Vagina (tissue), 2 donors: ENCODE measurements at regions not wholly inside any gene's neighbourhood (a gene's known extent, or its start where the extent isn't known, plus 50 kb on each side); places are given as distances from the start of the nearest gene placed in this dataset.

Experiments used
- DNase-seq, 2 donors: peaks; one replicate each; pipeline ENCODE4 v3.0.0-alpha.2; 2017; ENCODE audit errors: extremely low spot score in 2 of 2
- H3K27ac ChIP-seq: fragments of 200-600 bp; sonication (generic); one replicate; pipeline ENCODE4 v1.5.1; 2019
- H3K27me3 ChIP-seq: fragments of 200-600 bp; sonication (generic); one replicate; pipeline ENCODE4 v1.5.1; 2019
- H3K36me3 ChIP-seq, 2 donors: fragments of 200-600 bp; sonication (generic); one replicate each; pipeline ENCODE4 v1.5.1; 2017 to 2019
- H3K4me1 ChIP-seq: fragments of 200-600 bp; sonication (generic); one replicate; pipeline ENCODE4 v1.5.1; 2019
- H3K4me3 ChIP-seq, 2 donors: fragments of 200-600 bp; sonication (generic); 1 replicate in 1 of 2; 2 replicates in 1 of 2; pipeline ENCODE4 v1.5.1; 2016 to 2019
- H3K9me3 ChIP-seq: fragments of 200-600 bp; sonication (generic); one replicate; pipeline ENCODE4 v1.5.1; 2019
- POLR2A ChIP-seq, 2 donors: fragments of 450-650 bp; IDR thresholded peaks; one replicate each; pipeline ENCODE4 v1.6.1; 2017; ENCODE audit warnings: antibody characterized with exemption in 2 of 2, mild to moderate bottlenecking in 2 of 2, moderate library complexity in 2 of 2
- POLR2AphosphoS5 ChIP-seq, 2 donors: sonication (generic); formaldehyde crosslinking; IDR thresholded peaks; one replicate each; pipeline ENCODE4 v1.9.0; 2017; ENCODE audit warnings: antibody characterized with exemption in 2 of 2, mild to moderate bottlenecking in 2 of 2, low read depth in 1 of 2; ENCODE audit not compliant: insufficient read depth in 1 of 2
- intact Hi-C: fragments of 100-400 bp; cut with DNase I; formaldehyde crosslinking; loops from one replicate; pipeline ENCODE4 v1.15.1; 2023
- TF ChIP-seq, protein P1 (sequence below), 3 experiments: fragments of 450-650 bp in 2 of 3; fragments of 200-600 bp in 1 of 3; sonication (generic) in 1 of 3; IDR thresholded peaks; one replicate each; pipeline ENCODE4 v1.5.1; 2017 to 2019; ENCODE audit warnings: antibody characterized with exemption in 3 of 3, mild to moderate bottlenecking in 2 of 3, moderate library complexity in 2 of 3

DNA sequence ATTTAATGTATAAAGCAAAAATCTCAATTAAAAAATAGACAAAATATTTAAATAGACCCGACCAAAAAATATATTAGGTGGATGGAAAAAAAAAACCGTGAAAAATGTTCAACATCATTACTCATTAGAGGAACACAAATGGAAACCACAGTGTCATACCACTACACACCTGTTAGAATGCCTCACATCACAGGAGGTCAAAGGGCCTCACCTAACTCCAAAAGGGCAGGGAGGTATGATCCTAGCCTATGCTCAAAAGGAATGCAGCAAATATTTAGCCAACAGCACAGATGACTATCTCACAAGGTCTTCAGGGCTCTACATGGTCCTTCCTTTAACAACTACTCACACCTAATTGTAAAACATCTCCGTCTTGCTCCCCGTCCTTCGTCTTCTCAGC is 185.5 kb upstream of the SETBP1 start:
- Histone ChIP-seq H3K36me3 (no peaks in the 10 kb centered on the region), H3K4me1 (no peaks in the 10 kb centered on the region), H3K9me3 (no peaks in the 10 kb centered on the region), H3K27ac (no peak overlapping the region), H3K4me3 (no peak overlapping the region), H3K27me3 (no peaks in the 10 kb centered on the region)
- intact Hi-C loops = no loop called here
- TF ChIP-seq POLR2AphosphoS5 (IDR thresholded peaks at IDR 0.05; ENCODE audit: insufficient read depth in 1 of 2, low read depth in 1 of 2) (no peak), POLR2A (IDR thresholded peaks at IDR 0.05) (no peak)
- TF ChIP-seq, protein P1, sequence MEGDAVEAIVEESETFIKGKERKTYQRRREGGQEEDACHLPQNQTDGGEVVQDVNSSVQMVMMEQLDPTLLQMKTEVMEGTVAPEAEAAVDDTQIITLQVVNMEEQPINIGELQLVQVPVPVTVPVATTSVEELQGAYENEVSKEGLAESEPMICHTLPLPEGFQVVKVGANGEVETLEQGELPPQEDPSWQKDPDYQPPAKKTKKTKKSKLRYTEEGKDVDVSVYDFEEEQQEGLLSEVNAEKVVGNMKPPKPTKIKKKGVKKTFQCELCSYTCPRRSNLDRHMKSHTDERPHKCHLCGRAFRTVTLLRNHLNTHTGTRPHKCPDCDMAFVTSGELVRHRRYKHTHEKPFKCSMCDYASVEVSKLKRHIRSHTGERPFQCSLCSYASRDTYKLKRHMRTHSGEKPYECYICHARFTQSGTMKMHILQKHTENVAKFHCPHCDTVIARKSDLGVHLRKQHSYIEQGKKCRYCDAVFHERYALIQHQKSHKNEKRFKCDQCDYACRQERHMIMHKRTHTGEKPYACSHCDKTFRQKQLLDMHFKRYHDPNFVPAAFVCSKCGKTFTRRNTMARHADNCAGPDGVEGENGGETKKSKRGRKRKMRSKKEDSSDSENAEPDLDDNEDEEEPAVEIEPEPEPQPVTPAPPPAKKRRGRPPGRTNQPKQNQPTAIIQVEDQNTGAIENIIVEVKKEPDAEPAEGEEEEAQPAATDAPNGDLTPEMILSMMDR (IDR thresholded peaks at IDR 0.05) = no peak
- DNase-seq = no peak

DNA sequence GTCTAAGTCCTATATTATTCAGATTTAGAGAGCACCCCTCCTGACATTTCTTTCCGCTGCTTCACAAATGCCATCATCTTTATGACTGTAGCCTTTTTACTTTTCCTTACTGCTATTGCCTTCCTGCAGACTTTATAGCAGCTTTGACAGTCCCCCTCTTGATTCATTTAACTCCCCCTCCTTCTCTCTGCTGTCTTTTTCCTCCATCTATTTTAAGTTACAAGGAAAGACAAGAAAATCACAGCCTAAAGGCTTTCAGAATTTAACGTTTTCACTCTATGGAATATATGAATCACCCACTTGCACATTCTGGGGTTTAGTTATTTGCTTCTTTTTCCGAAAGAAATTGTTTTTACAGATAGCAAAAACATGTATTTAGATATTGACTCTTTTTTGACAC is 183.4 kb upstream of the SETBP1 start:
- TF ChIP-seq, protein P1 (IDR thresholded peaks at IDR 0.05) = no peak
- no peak for TF ChIP-seq POLR2A (IDR thresholded peaks at IDR 0.05)
- no peak for TF ChIP-seq POLR2AphosphoS5 (IDR thresholded peaks at IDR 0.05; ENCODE audit: insufficient read depth in 1 of 2, low read depth in 1 of 2)
- H3K9me3 ChIP-seq = no peaks in the 10 kb centered on the region
- no peak overlapping the region for H3K27ac ChIP-seq
- H3K4me1 ChIP-seq = no peaks in the 10 kb centered on the region
- H3K4me3 ChIP-seq = no peak overlapping the region
- H3K27me3 ChIP-seq = no peaks in the 10 kb centered on the region
- no peaks in the 10 kb centered on the region for H3K36me3 ChIP-seq
- intact Hi-C loops = no loop called here
- DNase-seq = no peak

DNA sequence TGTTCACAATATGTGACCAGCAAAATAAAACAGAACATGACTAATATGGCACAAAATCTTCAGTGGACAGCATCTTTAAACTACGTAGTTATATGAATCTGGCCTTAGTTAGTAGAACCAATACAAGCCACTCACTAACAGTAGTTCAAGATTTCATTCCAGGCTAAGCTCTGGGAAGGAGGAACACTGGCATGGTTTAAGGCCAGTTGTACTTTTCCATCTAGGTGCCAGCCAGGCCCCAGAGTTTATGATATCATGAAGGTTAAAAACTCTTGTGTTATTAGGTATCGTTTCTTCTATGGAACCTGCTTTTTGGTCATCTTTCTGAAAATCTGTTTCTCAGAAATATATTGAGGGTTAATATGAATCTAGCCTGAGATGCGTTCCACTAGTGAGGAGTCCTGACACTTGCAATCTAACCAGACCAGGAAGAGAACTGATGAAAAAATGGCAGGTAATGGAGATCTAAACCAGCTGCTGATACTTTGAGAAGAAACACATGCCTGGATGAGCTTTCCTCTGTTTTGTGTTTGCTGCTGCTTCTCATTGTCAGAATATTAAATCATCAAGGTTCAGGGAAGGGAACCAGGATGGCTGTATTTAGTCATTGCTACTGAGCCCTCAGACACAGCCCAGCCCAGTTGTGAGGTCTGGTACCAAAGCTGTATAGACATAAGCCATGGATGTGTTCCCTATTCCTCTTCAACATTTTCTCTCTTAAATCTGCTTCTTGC is 182.8 kb upstream of the SETBP1 start:
- intact Hi-C loops = no loop called here
- no peaks in the 10 kb centered on the region for H3K36me3 ChIP-seq
- DNase-seq = no peak
- no peaks in the 10 kb centered on the region for H3K27me3 ChIP-seq
- TF ChIP-seq POLR2AphosphoS5 (IDR thresholded peaks at IDR 0.05; ENCODE audit: insufficient read depth in 1 of 2, low read depth in 1 of 2) = no peak
- no peak for TF ChIP-seq POLR2A (IDR thresholded peaks at IDR 0.05)
- TF ChIP-seq, protein P1 (IDR thresholded peaks at IDR 0.05) = no peak
- no peaks in the 10 kb centered on the region for H3K9me3 ChIP-seq
- no peak overlapping the region for H3K27ac ChIP-seq
- no peaks in the 10 kb centered on the region for H3K4me1 ChIP-seq
- H3K4me3 ChIP-seq = no peak overlapping the region

GRCh38 chr18:44500808-44501610 is 179.7 kb upstream of the SETBP1 start:
- no peaks in the 10 kb centered on the region for H3K9me3 ChIP-seq
- no peak overlapping the region for H3K4me3 ChIP-seq
- no peaks in the 10 kb centered on the region for H3K27me3 ChIP-seq
- TF ChIP-seq, protein P1 (IDR thresholded peaks at IDR 0.05) = no peak
- TF ChIP-seq POLR2A (IDR thresholded peaks at IDR 0.05) (no peak), POLR2AphosphoS5 (IDR thresholded peaks at IDR 0.05; ENCODE audit: insufficient read depth in 1 of 2, low read depth in 1 of 2) (no peak)
- intact Hi-C loops = no loop called here
- no peaks in the 10 kb centered on the region for H3K4me1 ChIP-seq
- H3K36me3 ChIP-seq = no peaks in the 10 kb centered on the region
- no peak overlapping the region for H3K27ac ChIP-seq
- no peak for DNase-seq

DNA sequence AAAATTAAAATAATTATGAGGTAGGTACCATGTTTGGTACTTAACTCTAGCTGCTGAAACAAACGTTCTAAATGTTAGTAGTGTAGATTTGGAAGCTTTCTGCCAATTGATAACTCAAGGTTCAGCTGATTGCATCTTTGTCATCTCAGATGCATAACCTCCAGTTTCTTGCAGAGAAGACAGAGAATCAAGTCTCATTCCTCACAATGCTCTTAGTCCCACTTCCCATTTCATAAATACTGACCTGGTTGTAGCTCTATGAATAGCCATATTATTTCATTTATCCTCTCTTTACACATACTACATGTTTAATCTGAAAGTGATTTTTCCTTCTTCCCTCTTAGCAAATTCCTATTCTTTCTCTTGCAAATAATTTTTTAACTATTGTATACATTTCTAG is 178.5 kb upstream of the SETBP1 start:
- Histone ChIP-seq H3K27me3 (no peaks in the 10 kb centered on the region), H3K36me3 (no peaks in the 10 kb centered on the region), H3K9me3 (no peaks in the 10 kb centered on the region), H3K4me3 (no peak overlapping the region), H3K27ac (no peak overlapping the region), H3K4me1 (no peaks in the 10 kb centered on the region)
- intact Hi-C loops = no loop called here
- no peak for DNase-seq
- TF ChIP-seq, protein P1 (IDR thresholded peaks at IDR 0.05) = no peak
- TF ChIP-seq POLR2A (IDR thresholded peaks at IDR 0.05) (no peak), POLR2AphosphoS5 (IDR thresholded peaks at IDR 0.05; ENCODE audit: insufficient read depth in 1 of 2, low read depth in 1 of 2) (no peak)
